ENCODE measurements at regions not wholly inside any gene's neighbourhood (a gene's known extent, or its start where the extent isn't known, plus 50 kb on each side); places are given as distances from the start of the nearest gene placed in this dataset.
"Not testable (repeated sequence)": the region's sequence is repeated elsewhere in the genome, so short reads cannot be mapped to it uniquely, and the experiment has no call there.

GRCh38 chr1:120614931-120615639, 108.7 kb upstream of the NBPF26 start:
- DNase-seq (ENCODE audit: low read depth in 2 of 2), result not testable (repeated sequence)

- not testable (repeated sequence) for DNase-seq (ENCODE audit: low read depth in 2 of 2)
Observed at GRCh38 chr1:120617493-120617892, 106.3 kb upstream of the NBPF26 start.

- DNase-seq (ENCODE audit: low read depth in 2 of 2), result not testable (repeated sequence)
Observed at GRCh38 chr1:120619867-120620692, 103.7 kb upstream of the NBPF26 start.

- DNase-seq (ENCODE audit: low read depth in 2 of 2), result not testable (repeated sequence)
Observed at GRCh38 chr1:120620693-120620969, 103.1 kb upstream of the NBPF26 start.

GRCh38 chr1:120621278-120621677, 102.5 kb upstream of the NBPF26 start:
- not testable (repeated sequence) for DNase-seq (ENCODE audit: low read depth in 2 of 2)

- DNase-seq (ENCODE audit: low read depth in 2 of 2), result not testable (repeated sequence)
Observed at GRCh38 chr1:120623539-120623938, 100.2 kb upstream of the NBPF26 start.

GRCh38 chr1:120624565-120625064, 99.1 kb upstream of the NBPF26 start:
- DNase-seq (ENCODE audit: low read depth in 2 of 2), result not testable (repeated sequence)

- DNase-seq (ENCODE audit: low read depth in 2 of 2), result not testable (repeated sequence)
Observed at GRCh38 chr1:120629832-120630455, 93.8 kb upstream of the NBPF26 start.

GRCh38 chr1:120634816-120635806, 88.6 kb upstream of the NBPF26 start:
- not testable (repeated sequence) for DNase-seq (ENCODE audit: low read depth in 2 of 2)

- DNase-seq (ENCODE audit: low read depth in 2 of 2), result not testable (repeated sequence)
Observed at GRCh38 chr1:120640261-120641013, 83.3 kb upstream of the NBPF26 start.

GRCh38 chr1:120641014-120641302, 82.8 kb upstream of the NBPF26 start:
- DNase-seq (ENCODE audit: low read depth in 2 of 2), result not testable (repeated sequence)

- DNase-seq (ENCODE audit: low read depth in 2 of 2), result not testable (repeated sequence)
Observed at GRCh38 chr1:120647182-120647581, 76.6 kb upstream of the NBPF26 start.

GRCh38 chr1:120648915-120649623, 74.7 kb upstream of the NBPF26 start:
- DNase-seq (ENCODE audit: low read depth in 2 of 2), result not testable (repeated sequence)

GRCh38 chr1:120649730-120650129, 74.0 kb upstream of the NBPF26 start:
- DNase-seq (ENCODE audit: low read depth in 2 of 2), result not testable (repeated sequence)

- not testable (repeated sequence) for DNase-seq (ENCODE audit: low read depth in 2 of 2)
Observed at GRCh38 chr1:120654114-120654513, 69.6 kb upstream of the NBPF26 start.

- DNase-seq (ENCODE audit: low read depth in 2 of 2), result not testable (repeated sequence)
Observed at GRCh38 chr1:120655394-120655793, 68.4 kb upstream of the NBPF26 start.

GRCh38 chr1:120656116-120656515, 67.6 kb upstream of the NBPF26 start:
- not testable (repeated sequence) for DNase-seq (ENCODE audit: low read depth in 2 of 2)

- not testable (repeated sequence) for DNase-seq (ENCODE audit: low read depth in 2 of 2)
Observed at GRCh38 chr1:120657804-120658203, 65.9 kb upstream of the NBPF26 start.

- DNase-seq (ENCODE audit: low read depth in 2 of 2), result not testable (repeated sequence)
Observed at GRCh38 chr1:120658622-120659021, 65.1 kb upstream of the NBPF26 start.

GRCh38 chr1:120659133-120659532, 64.6 kb upstream of the NBPF26 start:
- DNase-seq (ENCODE audit: low read depth in 2 of 2), result not testable (repeated sequence)

Measured in stimulated activated CD8-positive, alpha-beta memory T cell treated with anti-CD3 and anti-CD28 coated beads, Interleukin-7, amount 100 ng/mL, for 1 hour (primary cell).